Fibroblast of the conjunctiva (primary cell): ENCODE measurements at regions not wholly inside any gene's neighbourhood (a gene's known extent, or its start where the extent isn't known, plus 50 kb on each side); places are given as distances from the start of the nearest gene placed in this dataset.
"Not testable (repeated sequence)": the region's sequence is repeated elsewhere in the genome, so short reads cannot be mapped to it uniquely, and the experiment has no call there.

Experiments
- DNase-seq: peaks from one replicate; pipeline ENCODE4 v3.0.0-alpha.2; 2010; ENCODE audit warnings: low read depth

GRCh38 chrX:122046815-122047214 lies 999.4 kb downstream of the GLUD2 start:
- no peak for DNase-seq

- no peak for DNase-seq
Observed at GRCh38 chrX:122047261-122047660, 999.9 kb downstream of the GLUD2 start.

- no peak for DNase-seq
Observed at GRCh38 chrX:122055460-122055859, 1008.0 kb downstream of the GLUD2 start.

GRCh38 chrX:122055979-122056715 lies 1008.7 kb downstream of the GLUD2 start:
- DNase-seq: no peak

GRCh38 chrX:122076241-122076640 lies 1028.8 kb downstream of the GLUD2 start:
- no peak for DNase-seq

- DNase-seq: no peak
Observed at GRCh38 chrX:122078079-122078478, 1030.7 kb downstream of the GLUD2 start.

- no peak for DNase-seq
Observed at GRCh38 chrX:122087341-122087740, 1039.9 kb downstream of the GLUD2 start.

- DNase-seq: no peak
Observed at GRCh38 chrX:122091571-122091970, 1044.2 kb downstream of the GLUD2 start.

- no peak for DNase-seq
Observed at GRCh38 chrX:122092360-122092759, 1045.0 kb downstream of the GLUD2 start.

GRCh38 chrX:122092978-122093377 lies 1045.6 kb downstream of the GLUD2 start:
- no peak for DNase-seq

- no peak for DNase-seq
Observed at GRCh38 chrX:122094611-122095010, 1047.2 kb downstream of the GLUD2 start.

GRCh38 chrX:122113376-122113775 lies 1066.0 kb downstream of the GLUD2 start:
- no peak for DNase-seq

GRCh38 chrX:122113896-122114295 lies 1066.5 kb downstream of the GLUD2 start:
- DNase-seq: no peak

GRCh38 chrX:122115604-122116003 lies 1068.2 kb downstream of the GLUD2 start:
- DNase-seq: no peak

GRCh38 chrX:122119361-122119760 lies 1064.7 kb upstream of the GRIA3 start:
- DNase-seq: no peak

- no peak for DNase-seq
Observed at GRCh38 chrX:122122274-122122673, 1061.8 kb upstream of the GRIA3 start.

- DNase-seq: no peak
Observed at GRCh38 chrX:122133478-122133877, 1050.6 kb upstream of the GRIA3 start.

GRCh38 chrX:122134291-122134690 lies 1049.8 kb upstream of the GRIA3 start:
- no peak for DNase-seq

GRCh38 chrX:122135070-122135469 lies 1049.0 kb upstream of the GRIA3 start:
- no peak for DNase-seq

GRCh38 chrX:122140219-122140618 lies 1043.9 kb upstream of the GRIA3 start:
- not testable (repeated sequence) for DNase-seq

- DNase-seq: no peak
Observed at GRCh38 chrX:122154019-122154418, 1030.1 kb upstream of the GRIA3 start.

GRCh38 chrX:122168241-122168640 lies 1015.8 kb upstream of the GRIA3 start:
- no peak for DNase-seq

GRCh38 chrX:122184791-122185190 lies 999.3 kb upstream of the GRIA3 start:
- no peak for DNase-seq

GRCh38 chrX:122187069-122187713 lies 996.9 kb upstream of the GRIA3 start:
- no peak for DNase-seq
